ENCODE measurements at regions not wholly inside any gene's neighbourhood (a gene's known extent, or its start where the extent isn't known, plus 50 kb on each side); places are given as distances from the start of the nearest gene placed in this dataset.
A peak's percentile ranks its signal among the peaks of the same experiment; 100 is the strongest.

DNA sequence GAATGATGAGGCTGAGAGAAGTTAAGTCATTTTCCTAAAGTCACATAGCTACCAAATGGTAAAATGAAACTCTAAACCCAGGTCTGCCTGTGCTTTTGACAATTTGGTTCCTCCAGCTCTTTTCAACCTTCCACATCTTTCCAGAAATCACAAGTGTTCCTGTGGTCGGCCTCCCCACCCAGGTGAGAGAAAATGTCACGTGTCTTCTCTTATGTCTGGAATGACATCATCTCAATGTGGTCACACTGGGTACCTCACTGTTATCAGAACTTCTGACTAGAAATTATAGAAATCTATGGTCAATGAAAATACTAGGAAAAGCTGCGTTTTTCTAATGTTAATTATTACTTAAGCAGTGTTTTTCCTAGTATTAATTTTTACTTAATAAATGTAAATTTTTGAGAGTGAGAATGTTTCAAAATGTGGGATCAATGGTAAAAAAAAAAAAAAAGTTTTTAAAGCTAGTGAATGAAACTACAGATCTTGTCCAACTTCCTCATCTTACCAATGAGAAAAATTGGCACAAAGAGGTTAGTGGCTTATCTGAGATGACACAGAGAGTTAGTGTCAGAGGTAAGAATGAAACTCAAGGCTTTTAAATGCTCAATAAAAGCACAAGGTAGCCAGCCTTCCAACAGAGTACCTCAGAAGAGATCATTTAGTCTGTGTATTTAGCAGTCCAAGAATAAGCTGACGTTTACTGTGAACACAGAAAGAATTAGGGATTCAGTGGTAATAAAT is 228.7 kb upstream of the NR4A3 start:
- Histone ChIP-seq H3K27ac (no peak overlapping the region), H3K36me3 (no peaks in the 10 kb centered on the region), H3K4me3 (no peak overlapping the region), H3K9me3 (no peaks in the 10 kb centered on the region), H3K4me1 (peaks cover 0 to 21% (median 0%) of the 10 kb centered on the region in 9 donors), H3K27me3 (no peaks in the 10 kb centered on the region)
- intact Hi-C loops (cut with DNase I), result no loop called here
- ATAC-seq, result no peak
- DNase-seq, result no peak
- TF ChIP-seq, protein P1, sequence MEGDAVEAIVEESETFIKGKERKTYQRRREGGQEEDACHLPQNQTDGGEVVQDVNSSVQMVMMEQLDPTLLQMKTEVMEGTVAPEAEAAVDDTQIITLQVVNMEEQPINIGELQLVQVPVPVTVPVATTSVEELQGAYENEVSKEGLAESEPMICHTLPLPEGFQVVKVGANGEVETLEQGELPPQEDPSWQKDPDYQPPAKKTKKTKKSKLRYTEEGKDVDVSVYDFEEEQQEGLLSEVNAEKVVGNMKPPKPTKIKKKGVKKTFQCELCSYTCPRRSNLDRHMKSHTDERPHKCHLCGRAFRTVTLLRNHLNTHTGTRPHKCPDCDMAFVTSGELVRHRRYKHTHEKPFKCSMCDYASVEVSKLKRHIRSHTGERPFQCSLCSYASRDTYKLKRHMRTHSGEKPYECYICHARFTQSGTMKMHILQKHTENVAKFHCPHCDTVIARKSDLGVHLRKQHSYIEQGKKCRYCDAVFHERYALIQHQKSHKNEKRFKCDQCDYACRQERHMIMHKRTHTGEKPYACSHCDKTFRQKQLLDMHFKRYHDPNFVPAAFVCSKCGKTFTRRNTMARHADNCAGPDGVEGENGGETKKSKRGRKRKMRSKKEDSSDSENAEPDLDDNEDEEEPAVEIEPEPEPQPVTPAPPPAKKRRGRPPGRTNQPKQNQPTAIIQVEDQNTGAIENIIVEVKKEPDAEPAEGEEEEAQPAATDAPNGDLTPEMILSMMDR (IDR thresholded peaks at IDR 0.05), result no peak
- WGBS, 2 donors, result 75 to 84% methylated on average over 4 of the region's 4 CpGs

DNA sequence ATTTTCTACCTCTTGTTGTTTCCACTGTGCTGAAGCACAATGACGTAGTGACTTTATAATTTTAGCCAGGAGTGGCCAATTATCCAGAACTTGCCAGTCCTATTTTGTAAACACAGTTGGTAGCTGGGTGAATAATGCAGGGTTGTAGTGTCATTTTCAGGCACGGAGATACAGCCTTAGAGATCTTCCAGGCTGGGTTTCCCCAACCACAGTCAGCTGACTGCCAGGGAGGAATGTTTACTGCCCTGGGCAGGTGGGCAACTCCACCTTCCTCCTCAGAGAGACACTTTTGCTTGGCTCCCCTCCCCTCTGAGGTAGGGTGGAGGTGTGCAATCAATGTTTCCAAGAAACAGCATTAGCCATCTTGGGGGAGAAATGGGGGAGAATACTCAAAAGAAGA is 228.1 kb upstream of the NR4A3 start:
- peaks cover 0 to 21% (median 0%) of the 10 kb centered on the region in 9 donors for H3K4me1 ChIP-seq
- no peak for DNase-seq
- WGBS, 2 donors, result 47 to 61% methylated on average over 2 of the region's 2 CpGs
- no peaks in the 10 kb centered on the region for H3K36me3 ChIP-seq
- H3K9me3 ChIP-seq, result no peaks in the 10 kb centered on the region
- H3K4me3 ChIP-seq, result no peak overlapping the region
- intact Hi-C loops (cut with DNase I), result no loop called here
- no peaks in the 10 kb centered on the region for H3K27me3 ChIP-seq
- no peak overlapping the region for H3K27ac ChIP-seq
- TF ChIP-seq, protein P1 (IDR thresholded peaks at IDR 0.05), result no peak
- ATAC-seq, result peak in 4 of 8 donors; percentile 37 to 67 (median 47)

DNA sequence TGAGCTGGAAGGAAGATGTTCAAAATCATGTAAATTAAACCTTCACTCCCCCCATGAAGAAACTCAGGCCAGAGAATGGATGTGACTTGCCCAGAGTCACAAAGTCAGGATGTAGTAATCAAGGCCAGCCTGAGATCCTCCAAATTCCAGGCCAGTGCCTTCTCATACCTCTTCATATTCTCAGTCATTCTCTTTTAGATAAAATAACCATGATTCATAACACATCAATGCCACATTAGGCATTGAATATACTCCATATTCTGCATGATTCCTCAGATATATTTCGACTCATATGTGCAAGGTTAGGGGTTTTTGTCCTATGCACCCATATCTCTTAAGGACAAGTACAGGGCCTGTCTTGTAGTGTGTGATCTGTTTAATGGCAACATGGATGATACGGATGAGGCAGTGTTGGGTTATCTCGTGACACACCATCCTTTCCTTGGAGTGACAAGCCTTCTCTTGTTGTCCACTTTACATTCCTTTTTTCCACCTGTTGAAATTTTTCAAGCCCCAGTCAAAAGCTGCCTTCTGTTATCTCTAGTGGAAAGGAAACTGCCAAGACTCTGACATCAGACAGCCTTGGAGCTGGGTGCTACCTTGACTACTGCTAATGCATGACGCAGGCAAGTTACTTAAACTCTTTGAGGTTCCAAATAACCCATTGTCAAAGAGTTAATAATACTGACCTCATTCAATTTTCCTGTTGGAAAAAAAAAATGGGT is 227.5 kb upstream of the NR4A3 start:
- ATAC-seq (no peak), DNase-seq (no peak)
- no peak overlapping the region for H3K4me3 ChIP-seq
- H3K27me3 ChIP-seq, result no peaks in the 10 kb centered on the region
- H3K36me3 ChIP-seq, result no peaks in the 10 kb centered on the region
- 75 to 80% methylated on average over 4 of the region's 4 CpGs for WGBS, 2 donors
- H3K4me1 ChIP-seq, result peaks cover 0 to 21% (median 0%) of the 10 kb centered on the region in 9 donors
- intact Hi-C loops (cut with DNase I), result no loop called here
- no peak overlapping the region for H3K27ac ChIP-seq
- TF ChIP-seq, protein P1 (IDR thresholded peaks at IDR 0.05), result no peak
- no peaks in the 10 kb centered on the region for H3K9me3 ChIP-seq

DNA sequence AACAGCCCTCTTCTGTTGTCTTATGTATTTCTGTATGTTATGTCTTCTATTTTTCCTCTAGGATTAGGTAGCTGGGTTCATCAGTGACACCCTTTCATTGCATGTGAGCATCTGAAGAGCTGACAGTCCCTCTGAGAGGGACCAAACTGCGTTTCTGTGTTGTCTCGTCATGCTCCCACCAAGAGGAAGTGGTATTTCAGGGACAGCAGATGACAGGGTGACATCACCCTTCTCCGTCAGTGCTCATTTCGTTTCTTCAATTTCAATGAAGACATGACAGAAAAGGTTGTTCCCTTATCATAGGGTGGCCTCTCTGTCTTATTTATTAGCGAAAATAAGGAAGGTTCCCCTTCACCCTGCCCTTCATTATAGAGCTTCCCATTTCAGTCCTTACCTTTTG is 225.9 kb upstream of the NR4A3 start:
- H3K36me3 ChIP-seq, result no peaks in the 10 kb centered on the region
- 61 to 65% methylated on average over 5 of the region's 5 CpGs for WGBS, 2 donors
- no peaks in the 10 kb centered on the region for H3K27me3 ChIP-seq
- TF ChIP-seq, protein P1 (IDR thresholded peaks at IDR 0.05), result no peak
- H3K27ac ChIP-seq, result no peak overlapping the region
- DNase-seq (no peak), ATAC-seq (peak in 5 of 8 donors; percentile 28 to 69 (median 41))
- peaks cover 0 to 16% (median 0%) of the 10 kb centered on the region in 9 donors for H3K4me1 ChIP-seq
- H3K4me3 ChIP-seq, result no peak overlapping the region
- no peaks in the 10 kb centered on the region for H3K9me3 ChIP-seq
- intact Hi-C loops (cut with DNase I), result no loop called here
